ENCODE measurements at regions not wholly inside any gene's neighbourhood (a gene's known extent, or its start where the extent isn't known, plus 50 kb on each side); places are given as distances from the start of the nearest gene placed in this dataset.

- FAIRE-seq: no peak
Measured at GRCh38 chr13:21319869-21320641, 139.0 kb downstream of the ZDHHC20 start.

DNA sequence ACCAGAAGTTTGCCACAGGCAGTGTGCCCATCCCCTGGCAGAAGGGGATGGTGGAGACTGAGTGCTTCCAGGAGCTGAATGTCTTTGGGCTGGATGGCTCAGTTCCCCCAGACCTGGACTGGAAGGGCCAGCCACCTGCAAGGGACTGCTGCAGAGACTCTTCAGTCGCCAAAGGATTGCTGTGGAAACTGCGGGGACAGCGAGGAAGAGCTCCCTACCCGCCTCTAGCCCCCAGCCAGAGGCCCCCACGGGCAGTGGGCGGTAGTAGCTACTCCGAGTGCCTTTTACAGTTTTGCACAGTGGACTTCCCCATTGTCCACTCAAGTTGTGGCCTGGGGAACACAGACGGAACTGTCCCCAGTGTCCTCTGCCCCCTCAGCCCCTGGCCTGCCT lies 138.5 kb downstream of the ZDHHC20 start:
- FAIRE-seq: no peak

- no peak for FAIRE-seq
Measured at GRCh38 chr13:21321269-21321668, 137.8 kb downstream of the ZDHHC20 start.

DNA sequence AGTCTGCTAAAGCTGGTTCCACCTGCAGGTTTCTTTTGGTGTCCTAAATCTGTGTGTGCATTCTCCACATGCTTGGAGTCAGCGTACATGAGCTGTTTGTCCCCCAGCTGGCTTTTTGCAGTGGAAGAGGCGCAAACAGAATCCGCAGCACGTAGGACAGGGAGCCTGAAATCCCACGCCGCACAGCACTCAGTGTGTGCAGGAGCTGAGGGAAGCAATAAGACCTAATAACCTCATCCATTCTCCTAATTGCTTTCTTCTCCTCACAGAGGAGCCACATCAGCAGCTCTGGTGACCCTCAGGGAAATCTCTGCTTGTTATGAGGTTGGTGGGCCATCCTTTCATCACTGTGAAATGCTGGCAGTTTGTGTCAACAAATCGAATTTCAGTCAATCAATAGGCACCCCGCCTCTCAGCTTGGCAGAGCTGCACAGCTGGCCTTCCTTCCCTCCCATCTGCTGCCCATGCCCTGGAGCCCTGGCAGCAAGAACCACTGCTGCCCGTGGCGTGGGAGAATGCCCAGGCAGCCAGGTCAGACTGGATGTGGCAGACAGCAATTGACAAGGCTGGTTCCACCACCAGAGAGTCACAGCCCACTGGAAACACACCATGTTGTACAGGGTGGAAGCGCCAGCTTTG lies 136.7 kb downstream of the ZDHHC20 start:
- no peak for FAIRE-seq

Data from TTC549 (cell line).